ENCODE measurements at regions not wholly inside any gene's neighbourhood (a gene's known extent, or its start where the extent isn't known, plus 50 kb on each side); places are given as distances from the start of the nearest gene placed in this dataset.

- no peaks in the 10 kb centered on the region for H3K4me1 ChIP-seq (ENCODE audit: insufficient read depth, poor library complexity, severe bottlenecking)
- no peaks in the 10 kb centered on the region for H3K9me3 ChIP-seq (ENCODE audit: severe bottlenecking)
- no peak overlapping the region for H3K4me3 ChIP-seq (ENCODE audit: severe bottlenecking)
- no peaks in the 10 kb centered on the region for H3K27me3 ChIP-seq (ENCODE audit: insufficient read depth, poor library complexity, severe bottlenecking)
- no peaks in the 10 kb centered on the region for H3K36me3 ChIP-seq (ENCODE audit: low read depth)
- TF ChIP-seq CTCF (IDR thresholded peaks at IDR 0.05; ENCODE audit: poor library complexity, severe bottlenecking) = no peak
- H3K27ac ChIP-seq (ENCODE audit: poor library complexity, severe bottlenecking) = no peak overlapping the region
- ATAC-seq (ENCODE audit: low read depth) (no peak), DNase-seq (ENCODE audit: low spot score) (no peak)
Measured at GRCh38 chr13:81283062-81283461, 942.1 kb upstream of the SPRY2 start.

DNA sequence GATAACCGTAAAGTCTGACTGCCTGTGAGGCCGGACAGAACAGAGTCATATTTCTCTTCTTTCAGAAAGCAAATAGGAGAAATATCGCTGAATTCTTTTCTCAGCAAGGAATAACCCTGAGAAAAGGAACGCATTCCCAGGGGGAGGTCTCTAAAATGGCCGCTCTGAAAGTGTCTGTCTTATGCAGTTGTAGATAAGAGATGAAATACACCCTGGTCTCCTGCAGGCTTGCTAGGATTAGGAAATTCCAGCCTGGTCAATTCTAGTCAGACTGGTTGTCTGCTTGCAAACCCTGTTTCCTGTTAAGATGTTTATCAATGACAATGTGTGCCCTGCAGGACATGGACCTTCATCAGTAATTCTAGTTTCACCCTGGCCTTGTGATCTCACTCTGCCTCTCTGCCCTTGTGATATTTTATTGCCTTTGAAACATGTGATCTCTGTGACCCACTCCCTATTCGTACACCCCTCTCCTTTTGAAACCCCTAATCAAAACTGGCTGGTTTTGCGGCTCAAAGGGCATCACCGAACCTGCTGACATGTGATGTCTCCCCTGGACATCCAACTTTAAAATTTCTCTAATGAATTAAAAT is 934.8 kb upstream of the SPRY2 start:
- ATAC-seq (ENCODE audit: low read depth) (no peak), DNase-seq (ENCODE audit: low spot score) (no peak)

DNA sequence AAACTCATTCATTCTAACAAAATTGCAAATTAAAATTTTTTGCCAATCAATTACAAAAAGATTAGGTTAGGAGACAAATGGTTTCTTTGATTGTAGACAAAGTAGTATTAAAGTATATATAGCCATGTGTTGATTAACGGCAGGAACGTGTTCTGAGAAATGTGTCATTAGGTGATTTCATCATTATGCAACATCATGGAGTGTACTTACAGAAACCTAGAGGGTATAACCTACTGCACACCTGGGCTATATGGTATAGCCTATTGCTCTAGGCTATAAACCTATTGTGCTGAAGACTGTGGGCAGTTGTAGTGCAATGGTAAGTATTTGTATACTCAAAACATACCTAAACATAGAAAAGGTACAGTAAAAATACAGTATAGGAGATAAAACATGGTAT is 906.8 kb upstream of the SPRY2 start:
- Histone ChIP-seq H3K4me1 (ENCODE audit: insufficient read depth, poor library complexity, severe bottlenecking) (no peaks in the 10 kb centered on the region), H3K36me3 (ENCODE audit: low read depth) (no peaks in the 10 kb centered on the region), H3K27me3 (ENCODE audit: insufficient read depth, poor library complexity, severe bottlenecking) (no peaks in the 10 kb centered on the region), H3K9me3 (ENCODE audit: severe bottlenecking) (no peaks in the 10 kb centered on the region), H3K4me3 (ENCODE audit: severe bottlenecking) (no peak overlapping the region), H3K27ac (ENCODE audit: poor library complexity, severe bottlenecking) (no peak overlapping the region)
- ATAC-seq (ENCODE audit: low read depth) (no peak), DNase-seq (ENCODE audit: low spot score) (no peak)
- TF ChIP-seq CTCF (IDR thresholded peaks at IDR 0.05; ENCODE audit: poor library complexity, severe bottlenecking) = no peak

More for the DNA sequence above, 934.8 kb upstream of the SPRY2 start:
- no peaks in the 10 kb centered on the region for H3K4me1 ChIP-seq (ENCODE audit: insufficient read depth, poor library complexity, severe bottlenecking)
- no peak overlapping the region for H3K27ac ChIP-seq (ENCODE audit: poor library complexity, severe bottlenecking)
- H3K4me3 ChIP-seq (ENCODE audit: severe bottlenecking) = no peak overlapping the region
- no peaks in the 10 kb centered on the region for H3K27me3 ChIP-seq (ENCODE audit: insufficient read depth, poor library complexity, severe bottlenecking)
- no peaks in the 10 kb centered on the region for H3K9me3 ChIP-seq (ENCODE audit: severe bottlenecking)
- H3K36me3 ChIP-seq (ENCODE audit: low read depth) = no peaks in the 10 kb centered on the region
- TF ChIP-seq CTCF (IDR thresholded peaks at IDR 0.05; ENCODE audit: poor library complexity, severe bottlenecking) = no peak

DNA sequence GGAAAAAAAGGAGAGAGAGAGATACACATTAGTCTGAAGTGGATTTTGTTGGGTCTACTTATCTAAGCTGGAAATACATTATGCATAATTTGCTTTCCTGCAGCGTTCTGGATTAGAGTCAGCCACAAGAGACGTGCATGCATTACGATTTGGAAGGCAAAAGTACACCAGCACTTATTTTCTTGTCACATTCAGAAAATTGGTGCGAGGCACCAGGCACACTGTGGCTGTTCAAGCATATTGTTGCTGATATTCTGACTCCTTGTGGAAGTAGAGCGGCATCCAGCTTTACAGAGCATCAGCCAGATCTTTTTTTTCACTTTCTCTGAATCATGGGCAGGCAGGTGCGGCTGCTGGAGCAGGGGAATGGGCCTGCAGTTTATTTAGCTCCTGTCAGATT is 905.6 kb upstream of the SPRY2 start:
- no peak for DNase-seq (ENCODE audit: low spot score)
- no peaks in the 10 kb centered on the region for H3K4me1 ChIP-seq (ENCODE audit: insufficient read depth, poor library complexity, severe bottlenecking)

More for the DNA sequence above, 905.6 kb upstream of the SPRY2 start:
- Histone ChIP-seq H3K27ac (ENCODE audit: poor library complexity, severe bottlenecking) (no peak overlapping the region), H3K4me3 (ENCODE audit: severe bottlenecking) (no peak overlapping the region), H3K27me3 (ENCODE audit: insufficient read depth, poor library complexity, severe bottlenecking) (no peaks in the 10 kb centered on the region), H3K36me3 (ENCODE audit: low read depth) (no peaks in the 10 kb centered on the region), H3K9me3 (ENCODE audit: severe bottlenecking) (no peaks in the 10 kb centered on the region)
- no peak for TF ChIP-seq CTCF (IDR thresholded peaks at IDR 0.05; ENCODE audit: poor library complexity, severe bottlenecking)
- ATAC-seq (ENCODE audit: low read depth) = no peak
